HG03469 (cell line): ENCODE measurements at regions not wholly inside any gene's neighbourhood (a gene's known extent, or its start where the extent isn't known, plus 50 kb on each side); places are given as distances from the start of the nearest gene placed in this dataset.
"Not testable (repeated sequence)": the region's sequence is repeated elsewhere in the genome, so short reads cannot be mapped to it uniquely, and the experiment has no call there.

Experiments used
- ATAC-seq: cut with Tn5 transposase; IDR thresholded peaks from one replicate; pipeline ENCODE4 v1.9.1; 2021; ENCODE audit warnings: mild to moderate bottlenecking, moderate library complexity, moderate number of reproducible peaks; ENCODE audit not compliant: unreplicated experiment

GRCh38 chr11:112613051-112613972 is 347.9 kb upstream of the NCAM1 start:
- no peak for ATAC-seq

GRCh38 chr11:112614605-112615004 is 346.6 kb upstream of the NCAM1 start:
- ATAC-seq, result no peak

- ATAC-seq, result no peak
These were observed 346.0 kb upstream of the NCAM1 start for GRCh38 chr11:112615238-112615637.

GRCh38 chr11:112615891-112616290 is 345.3 kb upstream of the NCAM1 start:
- no peak for ATAC-seq

- ATAC-seq, result no peak
These were observed 344.7 kb upstream of the NCAM1 start for GRCh38 chr11:112616327-112617097.

GRCh38 chr11:112617098-112617425 is 344.2 kb upstream of the NCAM1 start:
- ATAC-seq, result no peak

GRCh38 chr11:112617977-112618826 is 343.0 kb upstream of the NCAM1 start:
- ATAC-seq, result no peak

GRCh38 chr11:112619106-112619505 is 342.1 kb upstream of the NCAM1 start:
- ATAC-seq, result no peak

- no peak for ATAC-seq
These were observed 340.4 kb upstream of the NCAM1 start for GRCh38 chr11:112620621-112621394.

- ATAC-seq, result no peak
These were observed 338.2 kb upstream of the NCAM1 start for GRCh38 chr11:112623057-112623456.

GRCh38 chr11:112624431-112624830 is 336.8 kb upstream of the NCAM1 start:
- no peak for ATAC-seq

- ATAC-seq, result not testable (repeated sequence)
These were observed 336.2 kb upstream of the NCAM1 start for GRCh38 chr11:112624971-112625370.

- ATAC-seq, result no peak
These were observed 335.4 kb upstream of the NCAM1 start for GRCh38 chr11:112625814-112626213.

GRCh38 chr11:112626731-112627130 is 334.5 kb upstream of the NCAM1 start:
- no peak for ATAC-seq

- peak; percentile 69 for ATAC-seq
These were observed 333.6 kb upstream of the NCAM1 start for GRCh38 chr11:112627588-112628045.

- ATAC-seq, result no peak
These were observed 332.5 kb upstream of the NCAM1 start for GRCh38 chr11:112628676-112629075.

- ATAC-seq, result no peak
These were observed 330.7 kb upstream of the NCAM1 start for GRCh38 chr11:112630496-112630895.

- ATAC-seq, result no peak
These were observed 329.9 kb upstream of the NCAM1 start for GRCh38 chr11:112631333-112631732.

GRCh38 chr11:112632866-112633505 is 328.2 kb upstream of the NCAM1 start:
- no peak for ATAC-seq

- ATAC-seq, result no peak
These were observed 326.7 kb upstream of the NCAM1 start for GRCh38 chr11:112634551-112634950.
